ENCODE measurements at regions not wholly inside any gene's neighbourhood (a gene's known extent, or its start where the extent isn't known, plus 50 kb on each side); places are given as distances from the start of the nearest gene placed in this dataset.

GRCh38 chr11:129596351-129596750, 219.3 kb upstream of the TMEM45B start:
- no peak overlapping the region for H3K4ac ChIP-seq (ENCODE audit: low read depth, low read length)
- no peak overlapping the region for H2AK5ac ChIP-seq (ENCODE audit: insufficient read length, low read length)
- H3K9me3 ChIP-seq (ENCODE audit: control insufficient read depth, low read depth, low read length) = no peaks in the 10 kb centered on the region
- WGBS (ENCODE audit: extremely low coverage, insufficient read length, low lambda C conversion rate) = no CpG with 5 or more reads among the region's 4 CpGs
- Mint-ChIP-seq H3K27me3 (ENCODE audit: low read depth) (peaks cover 4% of the 10 kb centered on the region), H3K9me3 (no peaks in the 10 kb centered on the region), H3K36me3 (ENCODE audit: insufficient read depth in 1 of 3, low read depth in 3 of 3) (peaks cover 0 to 1% (median 0%) of the 10 kb centered on the region in 3 experiments; a peak in 1 of 7 replicates), H3K4me3 (no peak overlapping the region), H3K4me1 (peaks cover 0 to 8% of the 10 kb centered on the region in 2 experiments; a peak in 3 of 4 replicates), H3K27ac (no peak overlapping the region)
- no peak overlapping the region for H3K23ac ChIP-seq (ENCODE audit: insufficient read length, low read depth, low read length)
- no peak overlapping the region for H2BK20ac ChIP-seq (ENCODE audit: low read depth, low read length, poor library complexity, severe bottlenecking)
- no peak overlapping the region for H4K5ac ChIP-seq (ENCODE audit: insufficient read length, low read depth, low read length)
- no peaks in the 10 kb centered on the region for H3K79me1 ChIP-seq (ENCODE audit: insufficient read depth, low read depth, low read length, poor library complexity, severe bottlenecking)
- no peaks in the 10 kb centered on the region for H3K4me1 ChIP-seq (ENCODE audit: insufficient read depth, low read length)
- no peaks in the 10 kb centered on the region for H4K20me1 ChIP-seq (ENCODE audit: control insufficient read depth, insufficient read depth, insufficient read length)
- no peak overlapping the region for H2BK5ac ChIP-seq (ENCODE audit: insufficient read length, low read length)
- no peak overlapping the region for H4K91ac ChIP-seq (ENCODE audit: insufficient read length, low read depth, low read length)
- H2BK15ac ChIP-seq (ENCODE audit: low read depth, low read length) = no peak overlapping the region
- no peak overlapping the region for H3K9ac ChIP-seq (ENCODE audit: extremely low read depth, insufficient read length, low read length)
- H3K23me2 ChIP-seq (ENCODE audit: insufficient read length, low read depth, low read length, poor library complexity, severe bottlenecking) = no peaks in the 10 kb centered on the region
- no peak overlapping the region for H3K4me2 ChIP-seq (ENCODE audit: insufficient read depth, insufficient read length, low read length)
- H4K8ac ChIP-seq (replicated peaks; ENCODE audit: insufficient read length, low read depth, low read length) = no peak overlapping the region
- H3K14ac ChIP-seq (ENCODE audit: insufficient read depth, low read length) = no peak overlapping the region
- no peak overlapping the region for H2AFZ ChIP-seq (ENCODE audit: low read length)
- H3T11ph ChIP-seq (ENCODE audit: low read length) = no peak overlapping the region
- no peak overlapping the region for H2BK120ac ChIP-seq (ENCODE audit: low read depth, low read length, poor library complexity, severe bottlenecking)
- H3K27ac ChIP-seq (ENCODE audit: insufficient read length, low read depth, low read length) = no peak overlapping the region
- no peak overlapping the region for H2BK12ac ChIP-seq (ENCODE audit: insufficient read length, low read depth, low read length)
- no peaks in the 10 kb centered on the region for H3K79me2 ChIP-seq (ENCODE audit: insufficient read depth, low read length)
- no peaks in the 10 kb centered on the region for H3K27me3 ChIP-seq (ENCODE audit: insufficient read depth, low read length)
- TF ChIP-seq CTCF (conservative IDR thresholded peaks at IDR 0.05) = no peak
- no peak for DNase-seq
- H3K18ac ChIP-seq (ENCODE audit: insufficient read length, low read depth, low read length) = no peak overlapping the region
- no peak overlapping the region for H3K56ac ChIP-seq (ENCODE audit: insufficient read length, low read depth, low read length)
